Activated naive CD8-positive, alpha-beta T cell treated with anti-CD3 and anti-CD28 coated beads, Interleukin-2, amount 10 ng/mL, durations not matched to agents 7 days and 5 days (primary cell): ENCODE measurements at regions not wholly inside any gene's neighbourhood (a gene's known extent, or its start where the extent isn't known, plus 50 kb on each side); places are given as distances from the start of the nearest gene placed in this dataset.

Experiments
- ATAC-seq: fragments of 150-1000 bp; cut with Tn5 transposase; one replicate; pipeline ENCODE4 v1.10.0; 2021; ENCODE audit warnings: low read depth, moderate library complexity
- POLR2A ChIA-PET: fragments of 350-600 bp; sonication (Branson Sonifier 250); formaldehyde crosslinking; loops from one replicate; lab custom pipeline; 2021; ENCODE audit warnings: antibody characterized with exemption; lab: Charles Lee
- DNase-seq: peaks from one replicate; pipeline ENCODE4 v3.0.0; 2021
- H3K27ac Mint-ChIP-seq: one replicate; pipeline ENCODE4 v1.8.0; 2022; ENCODE audit warnings: mild to moderate bottlenecking, mixed read lengths
- H3K27me3 Mint-ChIP-seq: one replicate; pipeline ENCODE4 v1.8.0; 2022; ENCODE audit warnings: mild to moderate bottlenecking, moderate library complexity, mixed read lengths
- H3K36me3 Mint-ChIP-seq: one replicate; pipeline ENCODE4 v1.8.0; 2021; ENCODE audit warnings: mild to moderate bottlenecking, mixed read lengths
- H3K4me1 Mint-ChIP-seq: one replicate; pipeline ENCODE4 v1.8.0; 2021; ENCODE audit warnings: mixed read lengths
- H3K4me3 Mint-ChIP-seq: one replicate; pipeline ENCODE4 v1.8.0; 2022; ENCODE audit warnings: mild to moderate bottlenecking, moderate library complexity, mixed read lengths
- H3K9me3 Mint-ChIP-seq: one replicate; pipeline ENCODE4 v1.8.0; 2021; ENCODE audit warnings: mixed read lengths

DNA sequence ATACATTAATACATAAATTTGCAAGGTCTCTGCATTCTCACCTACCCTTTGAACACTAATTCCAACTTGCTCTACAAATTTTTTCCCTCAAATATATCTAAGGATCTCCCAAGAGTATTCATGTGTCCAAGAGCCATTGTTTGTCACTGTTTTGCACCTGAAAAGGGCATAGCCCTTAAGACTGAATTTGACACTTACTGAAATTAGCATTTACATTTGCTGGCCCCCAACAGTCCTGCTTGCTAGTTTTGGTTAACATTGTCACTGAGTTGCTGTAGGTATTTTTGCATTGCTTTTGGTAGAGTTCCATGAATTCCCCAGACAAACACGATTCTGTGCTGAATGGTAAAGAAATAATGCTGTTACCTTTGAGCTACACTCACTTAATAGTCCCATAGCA, 57.3 kb downstream of the KCNA4 start:
- H3K4me1 Mint-ChIP-seq: no peaks in the 10 kb centered on the region
- no peaks in the 10 kb centered on the region for H3K36me3 Mint-ChIP-seq
- no peak for ATAC-seq
- no peaks in the 10 kb centered on the region for H3K27me3 Mint-ChIP-seq
- H3K27ac Mint-ChIP-seq: no peak overlapping the region
- H3K4me3 Mint-ChIP-seq: no peak overlapping the region
- peaks cover 1% of the 10 kb centered on the region for H3K9me3 Mint-ChIP-seq
- DNase-seq: no peak
- POLR2A ChIA-PET: no interaction called here

DNA sequence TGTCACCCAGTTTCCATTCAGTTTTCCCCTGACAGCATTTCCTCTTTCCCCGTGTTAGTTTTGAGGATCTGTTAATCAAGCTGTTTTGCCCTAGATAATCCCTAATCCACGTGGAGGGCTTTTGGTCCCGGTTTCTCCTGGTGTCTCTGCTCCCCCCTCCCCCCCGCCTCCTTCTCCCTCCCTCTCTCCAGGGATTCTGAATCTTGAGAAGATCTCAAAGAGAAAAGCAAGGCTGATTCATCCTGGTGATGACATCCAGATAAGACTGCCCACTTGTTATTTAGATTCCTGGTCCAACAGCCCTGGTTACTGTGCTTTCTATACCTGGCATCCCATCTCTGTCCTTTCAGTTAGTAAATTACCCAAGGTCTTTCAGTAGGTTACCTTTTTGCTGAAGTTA, 59.4 kb downstream of the KCNA4 start:
- Mint-ChIP-seq H3K4me3 (no peak overlapping the region), H3K27me3 (no peaks in the 10 kb centered on the region), H3K4me1 (no peaks in the 10 kb centered on the region), H3K36me3 (no peaks in the 10 kb centered on the region), H3K9me3 (peaks cover 3% of the 10 kb centered on the region), H3K27ac (no peak overlapping the region)
- ATAC-seq: no peak
- POLR2A ChIA-PET: no interaction called here
- no peak for DNase-seq

GRCh38 chr11:29956076-29956556, 60.7 kb downstream of the KCNA4 start:
- no peak for DNase-seq
- POLR2A ChIA-PET: no interaction called here
- no peak overlapping the region for H3K4me3 Mint-ChIP-seq

DNA sequence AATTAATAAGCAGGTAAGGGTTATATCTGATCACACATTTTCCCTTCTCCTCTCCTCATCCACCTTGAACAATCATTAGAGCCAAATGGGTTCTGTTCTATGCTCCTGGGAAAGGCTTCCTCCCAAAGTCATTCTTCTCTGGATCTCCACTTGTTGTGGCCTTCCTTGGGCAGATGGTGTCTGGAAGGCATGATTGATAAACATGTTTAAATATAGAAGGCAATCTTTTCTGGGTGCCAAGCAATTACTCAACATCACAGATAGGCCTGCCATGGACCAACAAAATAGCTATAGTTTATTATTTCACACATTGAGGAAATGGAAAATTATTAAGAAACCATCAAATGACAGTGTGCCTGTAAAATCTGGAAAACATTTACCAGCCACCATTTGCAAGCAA, 73.5 kb downstream of the KCNA4 start:
- peaks cover 4% of the 10 kb centered on the region for H3K9me3 Mint-ChIP-seq
- POLR2A ChIA-PET: no interaction called here
- H3K36me3 Mint-ChIP-seq: no peaks in the 10 kb centered on the region
- H3K27me3 Mint-ChIP-seq: no peaks in the 10 kb centered on the region
- no peak overlapping the region for H3K4me3 Mint-ChIP-seq
- H3K27ac Mint-ChIP-seq: no peak overlapping the region
- DNase-seq (no peak), ATAC-seq (no peak)
- no peaks in the 10 kb centered on the region for H3K4me1 Mint-ChIP-seq

More at GRCh38 chr11:29956076-29956556, 60.7 kb downstream of the KCNA4 start:
- Mint-ChIP-seq H3K27ac (no peak overlapping the region), H3K36me3 (no peaks in the 10 kb centered on the region), H3K27me3 (no peaks in the 10 kb centered on the region), H3K4me1 (no peaks in the 10 kb centered on the region), H3K9me3 (peaks cover 1% of the 10 kb centered on the region)
- ATAC-seq: no peak

- Mint-ChIP-seq H3K4me1 (no peaks in the 10 kb centered on the region), H3K9me3 (peaks cover 5% of the 10 kb centered on the region), H3K4me3 (no peak overlapping the region), H3K27ac (no peak overlapping the region), H3K36me3 (no peaks in the 10 kb centered on the region), H3K27me3 (no peaks in the 10 kb centered on the region)
- POLR2A ChIA-PET: no interaction called here
- ATAC-seq (no peak), DNase-seq (no peak)
These were observed 79.3 kb downstream of the KCNA4 start for GRCh38 chr11:29937526-29937925.

GRCh38 chr11:29934115-29934638, 82.7 kb downstream of the KCNA4 start:
- Mint-ChIP-seq H3K4me1 (no peaks in the 10 kb centered on the region), H3K27me3 (no peaks in the 10 kb centered on the region), H3K9me3 (peaks cover 5% of the 10 kb centered on the region), H3K27ac (no peak overlapping the region), H3K4me3 (no peak overlapping the region), H3K36me3 (no peaks in the 10 kb centered on the region)
- ATAC-seq: no peak
- DNase-seq: no peak
- POLR2A ChIA-PET: no interaction called here

GRCh38 chr11:29916040-29916439, 100.8 kb downstream of the KCNA4 start:
- no peaks in the 10 kb centered on the region for H3K36me3 Mint-ChIP-seq
- H3K9me3 Mint-ChIP-seq: peaks cover 7% of the 10 kb centered on the region
- DNase-seq (no peak), ATAC-seq (no peak)
- no peaks in the 10 kb centered on the region for H3K4me1 Mint-ChIP-seq
- no peak overlapping the region for H3K27ac Mint-ChIP-seq
- H3K4me3 Mint-ChIP-seq: no peak overlapping the region
- H3K27me3 Mint-ChIP-seq: no peaks in the 10 kb centered on the region
- POLR2A ChIA-PET: no interaction called here

DNA sequence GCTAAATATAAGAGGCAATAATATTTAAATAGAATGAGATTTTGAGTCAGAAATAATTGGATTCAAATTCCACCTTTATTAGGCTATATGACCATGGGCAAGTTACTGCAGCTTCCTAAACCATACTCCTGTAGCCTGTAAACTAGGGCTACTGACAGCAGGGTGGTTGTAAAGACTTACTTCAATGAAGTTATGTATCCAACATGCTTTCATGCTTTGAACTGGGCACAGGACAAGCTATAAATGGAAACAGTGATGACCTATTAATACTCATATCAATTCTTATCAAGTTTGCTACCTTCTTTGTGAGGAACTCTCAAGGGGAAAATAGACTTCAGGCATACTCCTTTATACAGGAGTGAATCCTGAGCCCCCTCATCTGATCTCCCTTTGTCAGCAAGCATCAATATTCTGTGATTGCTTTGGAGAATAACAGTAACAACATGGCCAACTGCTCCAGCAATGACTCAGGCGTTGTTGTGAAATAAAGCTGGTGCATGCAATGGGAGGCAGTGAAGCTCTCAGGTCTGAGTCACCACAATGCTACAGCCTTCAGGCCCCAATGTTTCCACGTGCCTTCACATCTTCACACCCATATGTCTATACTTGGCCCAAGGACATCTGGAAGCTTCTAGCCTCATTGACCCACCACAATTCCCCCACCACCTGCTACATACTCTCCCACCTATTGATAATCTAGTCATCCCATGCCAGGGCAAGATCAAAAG, 102.5 kb downstream of the KCNA4 start:
- Mint-ChIP-seq H3K27me3 (no peaks in the 10 kb centered on the region), H3K36me3 (no peaks in the 10 kb centered on the region), H3K27ac (no peak overlapping the region), H3K9me3 (peaks cover 7% of the 10 kb centered on the region), H3K4me1 (no peaks in the 10 kb centered on the region), H3K4me3 (no peak overlapping the region)
- DNase-seq: no peak
- no peak for ATAC-seq
- POLR2A ChIA-PET: no interaction called here

GRCh38 chr11:29913352-29913751, 103.5 kb downstream of the KCNA4 start:
- H3K4me1 Mint-ChIP-seq: no peaks in the 10 kb centered on the region
- DNase-seq (no peak), ATAC-seq (no peak)
- POLR2A ChIA-PET: no interaction called here
- H3K4me3 Mint-ChIP-seq: no peak overlapping the region
- no peaks in the 10 kb centered on the region for H3K36me3 Mint-ChIP-seq
- H3K27ac Mint-ChIP-seq: no peak overlapping the region
- no peaks in the 10 kb centered on the region for H3K27me3 Mint-ChIP-seq
- H3K9me3 Mint-ChIP-seq: peaks cover 6% of the 10 kb centered on the region

DNA sequence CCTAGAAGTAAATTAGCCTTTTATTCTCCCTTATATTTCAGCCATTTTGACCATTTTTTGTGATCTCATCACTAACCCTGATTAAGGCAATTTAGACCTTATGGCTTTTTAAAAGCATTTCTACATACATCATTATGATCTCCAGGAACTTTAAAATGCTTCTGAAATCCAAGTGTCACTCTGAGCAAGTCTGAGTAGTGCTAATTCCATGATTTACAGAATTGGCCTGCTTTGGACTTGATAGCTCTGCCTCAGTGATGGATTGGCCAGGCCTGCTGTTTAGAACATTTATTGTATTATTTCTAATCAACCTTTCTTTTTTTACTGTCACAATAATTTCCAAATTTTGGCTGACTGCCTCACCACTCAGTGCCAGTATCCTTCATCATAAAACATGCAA, 116.4 kb downstream of the KCNA4 start:
- Mint-ChIP-seq H3K9me3 (peaks cover 4% of the 10 kb centered on the region), H3K27ac (no peak overlapping the region), H3K4me1 (no peaks in the 10 kb centered on the region), H3K27me3 (no peaks in the 10 kb centered on the region), H3K4me3 (no peak overlapping the region), H3K36me3 (no peaks in the 10 kb centered on the region)
- POLR2A ChIA-PET: no interaction called here
- DNase-seq: no peak
- no peak for ATAC-seq

GRCh38 chr11:29879560-29879959, 137.3 kb downstream of the KCNA4 start:
- Mint-ChIP-seq H3K36me3 (no peaks in the 10 kb centered on the region), H3K4me3 (no peak overlapping the region), H3K27me3 (no peaks in the 10 kb centered on the region), H3K9me3 (peaks cover 9% of the 10 kb centered on the region), H3K4me1 (no peaks in the 10 kb centered on the region), H3K27ac (no peak overlapping the region)
- POLR2A ChIA-PET: no interaction called here
- no peak for ATAC-seq
- DNase-seq: no peak

- no peaks in the 10 kb centered on the region for H3K4me1 Mint-ChIP-seq
- H3K27ac Mint-ChIP-seq: no peak overlapping the region
- peaks cover 14% of the 10 kb centered on the region for H3K9me3 Mint-ChIP-seq
- no peaks in the 10 kb centered on the region for H3K36me3 Mint-ChIP-seq
- no peak for DNase-seq
- POLR2A ChIA-PET: no interaction called here
- no peaks in the 10 kb centered on the region for H3K27me3 Mint-ChIP-seq
- no peak for ATAC-seq
- no peak overlapping the region for H3K4me3 Mint-ChIP-seq
These were observed 140.6 kb downstream of the KCNA4 start for GRCh38 chr11:29876192-29876591.

GRCh38 chr11:29847219-29847618, 169.6 kb downstream of the KCNA4 start:
- no peaks in the 10 kb centered on the region for H3K9me3 Mint-ChIP-seq
- no peak overlapping the region for H3K4me3 Mint-ChIP-seq
- POLR2A ChIA-PET: no interaction called here

DNA sequence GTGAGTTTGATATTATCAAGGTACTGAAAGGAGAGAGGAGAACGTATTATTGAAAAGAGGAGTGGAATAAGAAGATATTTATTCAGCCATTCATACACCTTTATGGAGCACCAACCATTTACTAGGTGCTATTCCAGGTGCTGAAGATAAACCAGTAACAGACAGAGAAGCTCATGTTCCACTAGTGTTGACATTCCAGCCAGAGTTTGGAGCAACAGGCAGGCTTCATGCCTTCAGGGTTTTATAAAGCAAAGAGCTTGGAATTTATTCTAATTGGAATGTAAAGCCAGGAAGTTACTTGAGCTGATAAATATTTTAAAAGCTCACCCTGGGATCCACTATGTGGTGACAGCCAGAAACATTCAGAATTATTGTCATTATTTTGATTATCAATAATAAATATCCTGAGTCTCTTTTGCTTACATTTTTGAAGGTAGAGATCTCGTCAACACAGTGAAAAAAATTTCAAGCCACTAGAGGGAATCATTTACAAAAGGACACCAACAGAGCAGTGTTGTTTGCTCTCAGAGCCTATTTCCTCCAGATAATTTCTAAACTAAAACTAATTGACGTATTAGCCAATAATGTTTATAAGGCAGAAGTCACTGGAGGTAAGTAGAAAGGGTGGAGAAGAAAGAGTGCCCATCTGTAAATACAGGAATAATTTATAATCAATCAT, 172.0 kb downstream of the KCNA4 start:
- POLR2A ChIA-PET: no interaction called here
- no peaks in the 10 kb centered on the region for H3K36me3 Mint-ChIP-seq
- no peak overlapping the region for H3K27ac Mint-ChIP-seq
- ATAC-seq (no peak), DNase-seq (no peak)
- no peaks in the 10 kb centered on the region for H3K27me3 Mint-ChIP-seq
- H3K4me1 Mint-ChIP-seq: no peaks in the 10 kb centered on the region
- no peaks in the 10 kb centered on the region for H3K9me3 Mint-ChIP-seq
- no peak overlapping the region for H3K4me3 Mint-ChIP-seq

More at GRCh38 chr11:29847219-29847618, 169.6 kb downstream of the KCNA4 start:
- Mint-ChIP-seq H3K27ac (no peak overlapping the region), H3K4me1 (no peaks in the 10 kb centered on the region), H3K27me3 (no peaks in the 10 kb centered on the region), H3K36me3 (no peaks in the 10 kb centered on the region)
- ATAC-seq (no peak), DNase-seq (no peak)
